Activated CD4-positive, alpha-beta T cell treated with anti-CD3 and anti-CD28 coated beads, Interleukin-2, amount 50 U/mL, for 1 hour (primary cell): ENCODE measurements at regions not wholly inside any gene's neighbourhood (a gene's known extent, or its start where the extent isn't known, plus 50 kb on each side); places are given as distances from the start of the nearest gene placed in this dataset.

Experiments
- DNase-seq: peaks from one replicate; pipeline ENCODE4 v3.0.0-alpha.2; 2020

DNA sequence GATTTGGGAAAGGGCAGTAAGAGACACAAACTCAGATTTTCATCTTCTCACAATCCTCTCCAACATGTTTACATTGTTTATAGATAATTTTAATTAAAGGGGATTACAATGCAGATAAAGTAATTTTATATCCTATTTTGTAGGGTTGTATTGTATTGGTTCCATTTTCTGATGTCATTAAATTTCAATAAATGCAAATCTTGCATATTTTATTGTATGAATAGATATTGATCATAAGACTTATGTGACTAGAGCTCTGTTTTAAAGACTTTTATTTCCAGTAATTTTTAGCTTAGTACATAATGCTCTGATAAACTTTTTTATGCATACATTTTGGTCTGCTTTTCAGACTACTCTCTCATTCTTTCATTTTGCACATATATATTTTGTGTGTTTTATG is 819.6 kb downstream of the TSN start:
- DNase-seq: no peak

DNA sequence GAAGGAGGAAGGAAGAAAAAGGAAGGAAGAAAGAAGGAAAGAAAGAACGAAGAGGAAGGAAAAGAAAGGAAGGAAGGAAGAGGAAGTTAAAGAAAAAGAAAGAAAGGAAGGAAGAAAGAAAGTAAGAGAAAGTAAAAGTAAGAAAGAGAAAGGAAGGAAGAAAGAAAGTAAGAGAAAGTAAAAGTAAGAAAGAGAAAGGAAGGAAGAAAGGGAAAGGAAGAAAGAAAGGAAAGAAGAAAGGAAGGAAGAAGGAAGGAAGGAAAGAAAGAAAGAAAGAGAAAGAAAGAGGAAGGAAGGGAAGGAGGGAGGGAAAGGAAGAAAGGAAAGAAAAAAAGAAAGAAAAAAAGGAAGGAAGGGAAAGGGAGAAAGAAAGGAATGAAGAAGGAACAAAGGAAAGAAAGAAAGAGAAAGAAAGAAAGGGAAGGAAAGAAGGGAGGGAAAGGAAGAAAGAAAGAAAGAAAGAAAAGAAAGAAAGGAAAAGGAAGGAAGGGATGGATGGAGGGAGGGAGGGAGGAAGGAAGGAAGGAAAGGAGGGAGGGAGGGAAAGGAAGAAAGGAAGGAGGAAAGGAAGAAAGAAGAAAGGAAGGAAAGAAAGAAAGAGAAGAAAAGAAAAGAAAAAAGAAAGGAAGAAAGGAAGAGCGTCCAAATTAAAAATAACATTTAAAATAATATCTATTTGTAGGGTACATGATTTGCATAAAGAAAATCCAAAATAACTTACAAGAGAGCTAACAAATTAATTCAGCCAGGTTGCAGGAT is 827.9 kb downstream of the TSN start:
- DNase-seq: no peak

- DNase-seq: no peak
Observed at GRCh38 chr2:122590524-122590923, 835.1 kb downstream of the TSN start.

GRCh38 chr2:122595065-122595464 is 839.6 kb downstream of the TSN start:
- DNase-seq: no peak

GRCh38 chr2:122596598-122596997 is 841.1 kb downstream of the TSN start:
- DNase-seq: no peak

- DNase-seq: no peak
Observed at GRCh38 chr2:122598784-122599183, 843.3 kb downstream of the TSN start.

- no peak for DNase-seq
Observed at GRCh38 chr2:122610948-122611609, 855.6 kb downstream of the TSN start.

- no peak for DNase-seq
Observed at GRCh38 chr2:122622934-122623333, 867.5 kb downstream of the TSN start.

- no peak for DNase-seq
Observed at GRCh38 chr2:122627388-122627787, 871.9 kb downstream of the TSN start.

DNA sequence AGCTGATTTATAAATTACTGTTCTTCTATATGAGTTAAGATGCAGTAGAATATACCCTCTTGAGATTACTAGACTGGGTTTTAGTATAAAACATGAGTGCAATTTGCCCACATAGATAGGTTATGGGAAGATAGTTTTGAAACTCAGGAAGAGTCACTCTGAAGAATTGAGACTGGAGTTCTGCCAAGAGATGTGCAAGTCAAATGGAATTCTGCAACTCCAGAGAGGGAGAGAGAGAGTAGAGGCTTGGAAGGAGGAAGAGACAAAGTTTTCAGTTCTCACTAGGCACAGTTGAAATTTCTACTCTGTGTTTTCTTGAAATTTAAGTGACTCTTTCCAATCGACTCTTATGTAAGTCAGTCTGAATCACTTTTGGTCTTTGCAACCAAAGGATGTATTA is 878.8 kb downstream of the TSN start:
- no peak for DNase-seq

- DNase-seq: no peak
Observed at GRCh38 chr2:122634920-122635319, 879.5 kb downstream of the TSN start.

DNA sequence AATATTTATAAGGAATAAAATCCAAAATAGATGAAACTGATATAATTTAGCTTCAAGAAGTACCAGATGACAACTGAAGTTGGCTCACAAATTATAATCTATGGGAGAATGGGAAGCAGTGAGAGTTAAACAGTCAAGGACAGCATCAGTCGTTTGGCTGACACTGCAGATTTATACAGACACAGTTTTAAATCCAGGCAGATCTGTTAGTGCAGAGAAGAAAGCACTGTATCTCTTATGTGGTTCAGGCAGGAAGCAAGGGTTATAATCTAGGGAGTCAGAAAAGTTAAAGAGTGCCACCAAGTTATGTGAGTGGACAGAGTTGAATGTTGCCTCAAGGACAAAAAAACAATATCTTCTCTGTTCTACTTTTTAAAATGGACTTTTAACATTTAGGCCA is 880.2 kb downstream of the TSN start:
- DNase-seq: no peak

DNA sequence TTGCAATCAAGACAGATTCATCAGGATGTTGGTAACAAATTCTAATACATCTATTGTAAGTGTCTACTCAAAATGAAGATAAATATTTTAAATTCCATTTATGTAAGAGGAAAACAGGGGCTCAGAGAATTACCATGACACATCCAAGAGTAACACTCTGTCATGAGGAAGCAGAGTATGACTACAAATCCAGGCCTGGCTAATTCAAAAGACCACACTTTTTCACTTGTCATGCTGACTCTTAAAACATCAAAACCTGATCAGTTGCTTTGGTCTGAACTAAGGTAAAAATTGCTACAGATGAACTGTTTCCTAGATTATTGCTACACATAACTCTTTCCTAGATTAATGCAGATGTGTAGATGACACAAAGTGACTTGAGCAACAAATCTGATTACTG is 880.6 kb downstream of the TSN start:
- no peak for DNase-seq

DNA sequence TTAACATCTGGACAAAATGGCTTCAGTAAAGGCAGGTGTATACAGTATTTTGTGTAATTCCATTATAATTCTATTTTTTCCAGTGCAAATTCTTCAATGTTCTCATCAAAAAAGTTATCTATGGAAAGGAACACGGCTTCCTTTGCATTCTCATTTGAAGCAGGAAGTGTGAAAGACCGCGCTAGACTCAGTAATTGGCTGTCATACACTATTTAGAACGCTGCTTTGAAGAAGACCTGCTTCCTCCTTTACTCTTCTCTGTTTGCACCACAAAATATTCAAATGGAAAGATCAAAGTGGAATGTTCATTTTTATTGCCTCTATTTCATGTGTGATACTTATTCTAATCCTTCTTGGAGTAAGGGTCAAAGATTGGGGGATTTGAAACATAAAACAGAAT is 883.7 kb downstream of the TSN start:
- DNase-seq: no peak

DNA sequence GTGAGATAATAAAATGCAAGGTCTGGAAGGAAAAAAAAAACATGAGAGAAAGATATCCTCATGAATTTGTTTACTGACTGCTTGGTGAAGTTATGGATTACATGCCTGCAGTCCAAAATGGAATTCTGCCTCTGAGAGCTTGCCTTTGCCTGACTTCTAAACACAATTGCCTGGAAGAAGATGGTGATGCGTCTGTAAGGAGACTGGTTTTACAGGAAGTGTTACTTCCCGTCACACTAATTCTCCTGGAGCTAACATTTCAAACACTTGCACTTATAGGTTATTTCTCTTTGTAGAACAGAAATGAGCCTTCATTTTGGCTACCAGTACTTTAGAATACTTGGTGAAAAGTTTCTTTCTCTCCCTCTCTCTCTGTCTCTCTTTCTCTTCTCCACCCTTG is 884.3 kb downstream of the TSN start:
- no peak for DNase-seq

GRCh38 chr2:122643725-122644329 is 888.4 kb downstream of the TSN start:
- DNase-seq: no peak

DNA sequence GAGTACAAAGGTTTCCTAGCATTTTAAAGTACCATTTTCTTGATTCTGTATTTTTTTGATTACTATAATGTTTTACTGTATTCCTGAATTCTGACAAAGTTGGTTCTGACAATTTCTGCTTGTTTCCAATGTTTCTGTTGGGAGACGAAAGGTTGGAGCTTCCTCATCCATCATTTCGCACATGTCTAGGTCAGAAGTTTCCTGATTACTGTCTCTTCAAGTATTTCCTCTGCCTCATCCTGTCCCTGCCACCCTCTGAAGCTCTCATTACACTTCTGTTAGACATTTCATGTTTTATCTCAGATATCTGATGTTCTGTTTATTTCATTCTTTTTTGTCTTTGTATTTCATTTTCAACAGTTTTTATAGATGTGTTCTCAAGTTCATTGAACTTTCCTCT is 895.8 kb downstream of the TSN start:
- no peak for DNase-seq

- no peak for DNase-seq
Observed at GRCh38 chr2:122651780-122652179, 896.3 kb downstream of the TSN start.

DNA sequence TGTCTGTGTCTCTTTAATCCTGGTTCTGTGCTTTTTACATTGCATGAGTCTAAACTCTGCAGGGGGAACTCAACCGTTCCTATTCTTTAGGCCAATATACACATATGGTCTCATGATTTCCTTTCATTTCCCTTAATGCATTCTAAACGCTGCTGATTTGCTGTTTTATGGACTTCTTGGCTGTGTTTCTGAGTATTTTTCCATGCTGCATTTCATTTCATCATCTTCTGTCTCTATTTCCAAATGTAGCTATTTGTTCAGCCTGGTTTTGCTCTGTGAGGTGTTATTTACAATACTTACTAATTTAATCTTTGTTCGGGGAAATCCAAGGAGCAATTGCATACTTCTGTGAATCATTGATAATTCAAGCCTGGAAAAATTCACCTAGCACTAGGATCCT is 897.2 kb downstream of the TSN start:
- DNase-seq: no peak

- DNase-seq: no peak
Observed at GRCh38 chr2:122656403-122656802, 901.0 kb downstream of the TSN start.

DNA sequence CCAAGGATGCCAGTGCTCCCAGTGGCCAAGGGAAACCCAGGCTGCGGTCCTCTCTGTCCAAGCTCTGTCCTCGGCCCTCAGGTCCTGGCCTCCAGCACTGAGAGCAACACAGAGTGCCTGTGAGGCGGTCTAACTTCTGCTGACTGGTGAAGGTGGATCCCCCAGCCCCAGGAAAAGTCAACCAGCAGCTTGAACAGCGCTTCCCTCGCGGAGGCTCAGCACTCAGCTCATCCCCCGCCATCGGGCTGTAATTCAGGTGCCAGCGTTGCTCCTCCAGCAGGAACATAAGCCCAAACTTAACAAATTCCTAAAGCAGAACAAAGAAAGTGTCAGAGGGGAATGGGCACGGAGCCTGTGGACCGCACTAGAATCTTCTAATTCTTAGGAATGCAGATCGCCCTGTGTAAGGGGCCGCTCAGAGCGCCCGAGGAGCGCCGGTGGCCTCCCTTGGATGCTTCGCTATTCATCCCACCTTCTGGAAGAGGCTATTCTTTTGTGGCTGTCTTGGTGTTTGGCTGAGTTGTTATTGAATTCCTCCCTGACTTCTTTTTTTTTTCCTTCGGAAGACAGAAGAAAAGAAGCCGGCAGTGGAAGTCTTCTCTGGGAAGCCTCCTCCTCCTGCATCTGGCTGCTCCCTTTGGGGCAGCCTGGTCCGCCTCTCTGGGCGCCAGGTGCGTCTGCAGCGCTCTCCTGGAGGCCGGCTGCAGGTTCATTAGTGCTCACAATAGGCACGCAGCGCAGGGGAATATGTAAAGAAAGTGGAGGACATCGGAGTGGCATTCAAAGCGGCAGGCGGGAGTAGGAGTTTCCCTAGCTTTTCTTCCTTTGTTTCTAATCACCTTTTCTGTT is 905.6 kb downstream of the TSN start:
- DNase-seq: no peak

- DNase-seq: no peak
Observed at GRCh38 chr2:122663620-122664019, 908.2 kb downstream of the TSN start.

- DNase-seq: no peak
Observed at GRCh38 chr2:122669627-122670026, 914.2 kb downstream of the TSN start.
